GM18519 (cell line): ENCODE measurements at regions not wholly inside any gene's neighbourhood (a gene's known extent, or its start where the extent isn't known, plus 50 kb on each side); places are given as distances from the start of the nearest gene placed in this dataset.
A peak's percentile ranks its signal among the peaks of the same experiment; 100 is the strongest.

Experiments
- ATAC-seq: cut with Tn5 transposase; IDR thresholded peaks from one replicate; pipeline ENCODE4 v1.9.1; 2021; ENCODE audit warnings: mild to moderate bottlenecking, moderate library complexity; ENCODE audit not compliant: unreplicated experiment, low FRiP score

GRCh38 chr4:30265716-30266115 lies 454.5 kb upstream of the PCDH7 start:
- no peak for ATAC-seq

GRCh38 chr4:30268370-30268769 lies 451.8 kb upstream of the PCDH7 start:
- no peak for ATAC-seq

GRCh38 chr4:30269850-30270249 lies 450.3 kb upstream of the PCDH7 start:
- ATAC-seq = no peak

- ATAC-seq = no peak
Measured at GRCh38 chr4:30281986-30282385, 438.2 kb upstream of the PCDH7 start.

- no peak for ATAC-seq
Measured at GRCh38 chr4:30283336-30283735, 436.8 kb upstream of the PCDH7 start.

- ATAC-seq = no peak
Measured at GRCh38 chr4:30294295-30294694, 425.9 kb upstream of the PCDH7 start.

- ATAC-seq = no peak
Measured at GRCh38 chr4:30295652-30296051, 424.5 kb upstream of the PCDH7 start.

- ATAC-seq = no peak
Measured at GRCh38 chr4:30314001-30314400, 406.2 kb upstream of the PCDH7 start.

GRCh38 chr4:30330894-30331652 lies 389.1 kb upstream of the PCDH7 start:
- no peak for ATAC-seq

- ATAC-seq = no peak
Measured at GRCh38 chr4:30341731-30342130, 378.4 kb upstream of the PCDH7 start.

- no peak for ATAC-seq
Measured at GRCh38 chr4:30350288-30350687, 369.9 kb upstream of the PCDH7 start.

GRCh38 chr4:30354605-30355004 lies 365.6 kb upstream of the PCDH7 start:
- ATAC-seq = no peak

- ATAC-seq = no peak
Measured at GRCh38 chr4:30362436-30362835, 357.7 kb upstream of the PCDH7 start.

GRCh38 chr4:30370105-30370504 lies 350.1 kb upstream of the PCDH7 start:
- ATAC-seq = no peak

- peak; percentile 93 for ATAC-seq
Measured at GRCh38 chr4:30380404-30380998, 339.7 kb upstream of the PCDH7 start.

GRCh38 chr4:30385650-30386049 lies 334.5 kb upstream of the PCDH7 start:
- no peak for ATAC-seq

- no peak for ATAC-seq
Measured at GRCh38 chr4:30386266-30386895, 333.8 kb upstream of the PCDH7 start.

GRCh38 chr4:30395902-30396301 lies 324.3 kb upstream of the PCDH7 start:
- no peak for ATAC-seq

- ATAC-seq = no peak
Measured at GRCh38 chr4:30396772-30397475, 323.2 kb upstream of the PCDH7 start.

- no peak for ATAC-seq
Measured at GRCh38 chr4:30399476-30399875, 320.7 kb upstream of the PCDH7 start.

GRCh38 chr4:30402276-30402675 lies 317.9 kb upstream of the PCDH7 start:
- ATAC-seq = no peak
